NK-92 treated with Interleukin-12 subunit alpha and Interleukin-12 subunit beta, amount 100 ng/mL, for 24 hours (cell line): ENCODE measurements at regions not wholly inside any gene's neighbourhood (a gene's known extent, or its start where the extent isn't known, plus 50 kb on each side); places are given as distances from the start of the nearest gene placed in this dataset.
"Not testable (repeated sequence)": the region's sequence is repeated elsewhere in the genome, so short reads cannot be mapped to it uniquely, and the experiment has no call there.

Experiments
- DNase-seq: peaks from one replicate; lab custom pipeline; 2025; lab: John Stamatoyannopoulos, UW

- DNase-seq: no peak
Measured at GRCh38 chr6:19547507-19547906, 289.7 kb upstream of the ID4 start.

DNA sequence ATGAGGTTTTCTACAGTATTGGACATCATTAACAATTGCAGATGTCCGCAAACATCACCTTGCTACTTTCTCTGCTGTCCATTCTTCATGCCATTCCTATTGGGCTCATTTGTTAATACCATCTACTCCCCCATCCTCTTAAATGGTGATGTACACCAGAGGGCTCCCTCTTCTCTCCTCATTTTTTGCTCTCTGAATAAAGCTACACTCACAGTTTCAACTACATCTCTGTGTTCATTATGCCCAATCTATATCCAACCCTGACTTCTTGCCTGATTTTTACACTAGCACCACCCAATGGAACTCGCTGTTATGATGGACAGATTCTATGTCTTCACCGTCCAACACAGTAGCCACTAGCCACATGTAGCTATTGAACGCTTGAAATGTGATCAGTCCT is 288.1 kb upstream of the ID4 start:
- DNase-seq: no peak

- no peak for DNase-seq
Measured at GRCh38 chr6:19550380-19550779, 286.8 kb upstream of the ID4 start.

GRCh38 chr6:19551611-19552010 is 285.6 kb upstream of the ID4 start:
- no peak for DNase-seq

- DNase-seq: no peak
Measured at GRCh38 chr6:19552076-19552475, 285.1 kb upstream of the ID4 start.

DNA sequence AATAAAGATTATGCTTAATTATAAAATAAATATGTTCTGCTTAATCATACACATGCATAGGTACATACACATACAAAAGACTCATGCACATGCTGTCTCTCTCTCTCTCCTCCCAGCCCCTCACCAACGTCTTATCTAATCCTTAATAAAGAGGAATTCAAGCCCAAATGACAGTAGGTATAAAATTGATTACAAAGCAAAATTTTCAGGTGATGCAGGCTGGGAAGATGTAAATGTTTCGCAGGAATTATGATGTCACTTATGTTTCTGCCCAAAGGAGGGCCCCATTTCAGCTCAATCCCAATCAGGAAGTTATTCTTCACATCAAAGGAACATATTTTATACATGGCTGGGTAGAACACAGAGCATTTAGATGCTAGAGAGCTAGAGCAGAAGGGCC is 284.6 kb upstream of the ID4 start:
- no peak for DNase-seq

DNA sequence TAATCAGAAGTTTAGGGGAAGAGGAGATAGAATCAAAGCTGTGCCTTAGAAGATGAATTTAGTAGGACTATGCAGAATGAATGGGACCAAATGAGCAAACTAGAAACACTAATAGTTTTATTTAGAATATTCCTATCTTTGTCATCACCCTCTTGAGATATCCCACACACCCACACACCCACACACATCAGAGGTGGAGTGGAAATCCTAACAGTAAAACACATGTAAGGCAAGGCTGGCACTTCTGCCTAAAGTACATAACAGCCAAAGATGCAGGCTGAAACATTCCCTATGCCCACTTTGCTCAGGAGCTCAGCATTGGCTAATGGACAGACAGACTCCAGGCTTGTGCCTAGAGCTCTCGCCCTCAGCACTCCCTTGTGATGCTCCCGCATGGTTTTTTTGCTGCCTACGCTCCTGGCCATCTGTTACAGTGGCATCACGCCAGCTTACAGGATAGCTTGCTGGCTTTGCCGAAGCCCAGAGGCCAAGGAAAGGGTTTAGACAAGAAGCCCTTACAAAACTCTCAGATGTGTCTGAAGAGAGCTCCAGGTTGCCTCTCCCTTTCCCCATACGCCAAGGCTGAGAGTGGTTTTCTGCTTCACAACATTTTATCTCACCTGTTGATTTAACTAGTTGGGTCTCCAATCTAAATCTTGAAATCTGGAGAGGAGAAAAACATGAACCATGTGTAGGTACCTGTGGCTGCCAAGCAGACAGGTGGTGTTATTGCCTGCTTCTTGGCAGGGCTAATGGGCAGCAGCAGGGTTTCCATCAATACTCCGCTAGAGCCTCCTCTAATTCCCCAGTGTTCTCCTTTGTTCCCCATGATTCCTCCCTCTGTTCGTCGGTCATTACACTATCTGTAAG is 282.6 kb upstream of the ID4 start:
- no peak for DNase-seq

DNA sequence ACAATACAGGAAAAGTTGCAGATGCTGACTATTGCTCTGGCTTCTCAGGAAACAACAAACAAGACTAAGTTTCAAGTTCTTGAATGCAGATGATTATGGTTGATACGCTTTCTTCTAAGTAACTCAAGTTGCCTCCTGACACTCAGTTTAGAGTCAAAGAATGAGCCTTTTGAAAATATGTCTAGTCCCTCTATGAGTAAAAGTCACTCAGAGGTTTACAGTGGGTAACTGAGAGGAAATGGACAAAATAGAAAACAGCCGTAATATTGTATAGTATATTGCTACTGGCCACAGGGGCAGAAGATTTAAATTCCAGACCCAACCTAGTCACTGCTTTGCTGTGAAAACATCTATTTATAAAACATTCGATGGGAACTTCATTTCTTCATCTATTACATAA is 280.0 kb upstream of the ID4 start:
- DNase-seq: no peak

DNA sequence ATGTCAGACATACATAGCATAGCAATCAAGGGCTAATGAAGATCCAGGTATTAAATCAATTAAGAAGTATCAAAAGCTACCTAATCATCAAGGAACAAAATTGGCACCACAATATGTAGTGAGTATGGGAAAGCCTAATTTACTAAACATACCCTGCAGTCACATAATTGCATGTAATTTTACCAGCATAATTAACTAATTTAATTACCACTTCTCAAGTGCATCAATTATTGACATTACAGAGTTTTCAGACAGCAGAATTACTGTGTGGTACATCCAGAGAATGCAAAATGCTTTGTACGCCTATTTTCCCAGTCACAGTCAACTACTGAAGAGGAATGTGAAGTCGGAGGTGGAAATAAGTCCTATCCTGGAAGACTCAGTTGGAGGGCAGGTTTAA is 279.0 kb upstream of the ID4 start:
- DNase-seq: no peak

- no peak for DNase-seq
Measured at GRCh38 chr6:19558934-19559333, 278.2 kb upstream of the ID4 start.

GRCh38 chr6:19562468-19562867 is 274.7 kb upstream of the ID4 start:
- DNase-seq: no peak

GRCh38 chr6:19569563-19569962 is 267.6 kb upstream of the ID4 start:
- DNase-seq: no peak

DNA sequence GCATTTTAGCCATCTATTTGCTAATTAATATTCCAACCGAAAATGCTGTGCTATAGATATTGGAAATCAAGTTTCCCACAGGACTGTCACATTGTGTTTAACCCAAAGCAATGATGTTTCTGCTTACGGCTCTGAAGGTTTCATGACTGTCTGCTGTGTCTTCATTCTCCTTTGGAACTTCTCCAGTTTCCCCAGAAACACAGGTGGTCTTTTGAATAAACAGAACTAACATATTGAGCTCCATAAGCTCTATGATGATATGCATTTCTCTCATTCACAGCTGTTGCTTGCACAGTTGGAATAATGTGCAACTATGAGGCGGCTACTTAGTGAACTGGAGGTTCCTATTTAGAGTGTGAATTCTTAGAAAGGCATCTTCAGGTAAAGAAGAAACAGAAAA is 266.0 kb upstream of the ID4 start:
- no peak for DNase-seq

DNA sequence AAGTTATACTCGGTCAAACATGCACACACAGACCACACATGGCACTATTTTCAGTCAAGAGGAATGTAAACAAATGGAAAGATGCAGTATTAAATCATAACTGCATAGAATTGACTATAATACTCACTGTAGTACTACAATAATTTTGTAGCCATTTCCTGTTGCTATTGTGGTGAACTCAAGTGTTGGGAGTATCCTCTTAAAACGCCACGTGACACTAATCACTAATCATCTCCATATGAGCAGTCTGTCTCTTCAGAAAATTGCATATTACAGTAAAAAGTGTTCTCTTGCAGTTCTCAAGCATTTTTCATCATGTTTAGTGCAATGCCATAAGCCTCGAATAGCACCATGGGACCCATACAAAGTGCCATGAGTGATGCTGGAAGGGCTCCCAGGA is 258.7 kb upstream of the ID4 start:
- no peak for DNase-seq

DNA sequence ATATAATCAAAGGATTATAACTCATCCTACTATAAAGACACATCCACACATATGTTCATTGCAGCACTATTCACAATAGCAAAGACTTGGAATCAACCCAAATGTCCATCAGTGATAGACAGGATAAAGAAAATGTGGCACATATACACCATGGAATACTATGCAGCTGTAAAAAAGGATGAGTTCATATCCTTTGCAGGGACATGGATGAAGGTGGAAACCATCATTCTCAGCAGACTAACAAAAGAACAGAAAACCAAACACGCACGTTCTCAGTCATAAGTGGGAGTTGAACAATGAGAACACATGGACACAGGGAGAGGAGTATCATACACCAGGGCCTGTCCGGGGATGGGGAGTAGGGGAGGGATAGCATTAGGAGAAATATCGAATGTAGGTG is 253.0 kb upstream of the ID4 start:
- not testable (repeated sequence) for DNase-seq

- DNase-seq: peak; percentile 8
Measured at GRCh38 chr6:19587238-19587942, 249.8 kb upstream of the ID4 start.

DNA sequence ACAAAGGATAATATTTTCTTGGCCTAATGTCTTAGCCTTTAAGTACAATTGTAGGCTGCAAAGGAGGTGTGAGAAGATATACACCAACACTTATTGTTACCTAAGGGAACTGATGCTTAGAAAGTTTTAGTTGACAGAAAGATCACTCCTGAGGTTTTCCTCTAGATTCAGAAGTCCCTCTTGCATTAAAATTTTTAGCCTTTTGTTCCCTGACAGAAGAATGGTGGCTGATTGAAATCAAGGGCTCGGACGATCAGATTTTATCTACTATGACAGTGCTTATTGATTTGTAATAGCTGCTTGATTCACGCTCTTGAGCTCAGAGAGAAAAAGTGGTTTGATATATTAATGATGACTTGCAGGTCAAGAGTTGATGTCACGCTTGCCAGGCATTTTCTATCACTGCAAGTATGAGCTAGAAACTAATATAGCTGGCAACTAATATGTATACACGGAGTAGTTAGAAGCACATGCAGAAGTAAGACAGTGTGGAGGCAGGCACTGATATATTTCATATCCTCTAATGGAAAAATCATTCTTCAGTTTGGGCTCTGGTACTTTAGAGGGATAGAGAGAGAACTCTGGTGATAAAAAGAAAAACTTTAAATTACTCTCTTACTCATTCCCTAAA is 246.6 kb upstream of the ID4 start:
- no peak for DNase-seq

GRCh38 chr6:19597809-19598320 is 239.3 kb upstream of the ID4 start:
- DNase-seq: no peak

DNA sequence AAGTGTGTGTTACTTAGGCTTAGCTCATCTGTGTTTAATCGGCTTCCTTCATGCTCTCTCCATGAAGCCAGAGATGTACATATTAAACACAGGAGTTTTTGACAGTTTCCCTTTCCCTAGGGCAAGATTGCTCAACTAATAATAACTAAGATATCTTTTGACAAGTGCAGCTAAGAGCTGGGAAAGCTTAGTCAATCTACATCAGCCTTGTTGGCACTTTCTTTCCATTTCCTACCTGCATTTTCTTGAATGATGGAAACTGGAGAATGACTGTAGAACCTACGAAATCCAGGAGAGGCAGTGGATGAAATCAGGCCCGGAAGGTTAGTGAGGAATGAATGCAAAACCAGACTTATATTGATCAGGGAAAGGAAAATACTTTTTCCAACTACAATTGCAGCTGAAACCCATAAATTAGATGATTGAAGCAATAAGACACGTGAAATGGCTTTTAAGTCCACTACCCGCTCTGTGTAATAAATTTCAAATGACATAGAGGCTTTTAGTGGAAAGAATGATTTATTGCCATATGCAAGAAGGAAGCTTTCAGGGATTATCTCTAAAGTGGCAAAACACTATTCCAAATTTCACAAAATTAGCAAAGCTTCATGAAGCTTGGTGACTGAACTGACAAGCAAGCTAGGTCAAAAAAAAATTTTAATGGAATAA is 237.2 kb upstream of the ID4 start:
- no peak for DNase-seq

GRCh38 chr6:19602434-19603013 is 234.6 kb upstream of the ID4 start:
- DNase-seq: no peak

DNA sequence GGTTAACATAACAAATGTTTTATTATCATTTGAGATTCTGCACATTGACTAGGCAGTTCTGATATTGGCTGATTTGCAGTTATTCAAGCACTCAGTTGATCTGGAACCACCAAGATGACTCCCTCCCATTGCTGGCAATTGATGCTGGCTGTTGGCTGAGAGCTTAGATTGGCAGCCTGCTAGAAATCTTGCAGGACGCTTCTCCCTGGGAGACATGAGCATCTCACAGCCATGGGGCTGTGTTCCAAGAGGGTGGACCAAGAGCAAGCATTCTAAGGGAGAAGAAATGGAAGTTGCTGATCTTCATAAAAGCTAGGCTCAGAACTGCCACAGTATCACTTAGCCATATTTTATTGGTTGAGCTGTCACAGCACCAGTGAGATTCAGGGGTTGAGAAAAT is 233.4 kb upstream of the ID4 start:
- DNase-seq: no peak

GRCh38 chr6:19605624-19606023 is 231.5 kb upstream of the ID4 start:
- no peak for DNase-seq
